Esophagus muscularis mucosa (tissue), 4 donors: ENCODE measurements at regions not wholly inside any gene's neighbourhood (a gene's known extent, or its start where the extent isn't known, plus 50 kb on each side); places are given as distances from the start of the nearest gene placed in this dataset.

Experiments used
- CTCF ChIP-seq, 3 experiments: fragments of 200-600 bp in 2 of 3; fragments of 450-650 bp in 1 of 3; sonication (generic) in 2 of 3; IDR thresholded peaks; one replicate each; pipeline ENCODE4 v1.5.1; 2017 to 2019; ENCODE audit warnings: antibody characterized with exemption in 3 of 3, mild to moderate bottlenecking in 2 of 3, moderate library complexity in 1 of 3
- EP300 ChIP-seq: sonication (generic); formaldehyde crosslinking; IDR thresholded peaks from one replicate; pipeline ENCODE4 v1.6.1; 2017; ENCODE audit warnings: antibody characterized with exemption
- POLR2A ChIP-seq: fragments of 450-650 bp; IDR thresholded peaks from one replicate; pipeline ENCODE4 v1.6.1; 2017; ENCODE audit warnings: antibody characterized with exemption, moderate library complexity, mild to moderate bottlenecking, low read depth

DNA sequence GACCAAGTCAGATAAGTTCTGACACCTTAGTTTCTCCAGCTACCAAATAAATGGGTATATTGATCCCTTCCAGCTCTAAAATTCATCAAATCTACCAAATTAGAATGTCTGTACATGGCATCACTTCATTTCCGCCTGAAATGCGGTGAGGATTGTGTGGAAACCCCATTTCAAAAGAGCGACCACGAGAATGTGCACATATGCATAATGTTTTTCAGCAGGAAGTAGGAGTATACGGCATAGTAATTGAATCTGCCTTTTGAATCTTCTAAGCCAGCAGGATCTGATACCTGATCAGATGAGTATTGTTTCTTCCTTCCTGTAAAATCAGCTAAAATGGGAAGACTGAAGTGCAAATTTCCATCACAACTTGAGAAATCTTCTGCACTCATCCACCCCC, 418.6 kb downstream of the TMEM38B start:
- no peak for TF ChIP-seq POLR2A
- no peak for TF ChIP-seq CTCF (IDR thresholded peaks at IDR 0.05)
- no peak for TF ChIP-seq EP300
